Endodermal cell (in vitro differentiated cells): ENCODE measurements at regions not wholly inside any gene's neighbourhood (a gene's known extent, or its start where the extent isn't known, plus 50 kb on each side); places are given as distances from the start of the nearest gene placed in this dataset.

Experiments
- DNase-seq: peaks from one replicate; pipeline ENCODE4 v3.0.0-alpha.2; 2017
- H3K27ac ChIP-seq: 2 replicates; pipeline ENCODE4 v1.5.1; 2013; ENCODE audit warnings: mild to moderate bottlenecking, low read depth, low read length, moderate library complexity
- H3K27me3 ChIP-seq: 2 replicates; pipeline ENCODE4 v1.6.1; 2013; ENCODE audit warnings: mild to moderate bottlenecking, low read length, moderate library complexity; ENCODE audit not compliant: insufficient read depth, control insufficient read depth, poor library complexity, severe bottlenecking
- H3K36me3 ChIP-seq: 2 replicates; pipeline ENCODE4 v1.7.0; 2013; ENCODE audit warnings: mild to moderate bottlenecking, low read length, moderate library complexity; ENCODE audit not compliant: control insufficient read depth, insufficient read depth
- H3K4me1 ChIP-seq: one replicate; pipeline ENCODE4 v1.7.0; 2013; ENCODE audit warnings: low read length; ENCODE audit not compliant: control insufficient read depth, insufficient read depth
- H3K4me3 ChIP-seq: 2 replicates; pipeline ENCODE4 v1.5.1; 2013; ENCODE audit warnings: mild to moderate bottlenecking, low read length, moderate library complexity
- H3K9ac ChIP-seq: 2 replicates; pipeline ENCODE4 v1.6.1; 2013; ENCODE audit warnings: mild to moderate bottlenecking, low read length, moderate library complexity; ENCODE audit not compliant: poor library complexity, severe bottlenecking; ENCODE audit errors: extremely low read depth
- H3K9me3 ChIP-seq: 2 replicates; pipeline ENCODE4 v1.6.1; 2013; ENCODE audit warnings: mild to moderate bottlenecking, low read length, moderate library complexity; ENCODE audit not compliant: control insufficient read depth
- H3K27ac Mint-ChIP-seq: 2 replicates; pipeline ENCODE4 v1.8.0; 2020; ENCODE audit warnings: mixed read lengths
- H3K27me3 Mint-ChIP-seq: 2 replicates; pipeline ENCODE4 v1.8.0; 2021; ENCODE audit warnings: mild to moderate bottlenecking, mixed read lengths; ENCODE audit not compliant: insufficient read depth
- H3K36me3 Mint-ChIP-seq: 2 replicates; pipeline ENCODE4 v1.8.0; 2020; ENCODE audit warnings: low read depth, mixed read lengths
- H3K4me1 Mint-ChIP-seq: 2 replicates; pipeline ENCODE4 v1.8.0; 2020; ENCODE audit warnings: mixed read lengths
- H3K4me3 Mint-ChIP-seq: 2 replicates; pipeline ENCODE4 v1.8.0; 2020; ENCODE audit warnings: mild to moderate bottlenecking, moderate library complexity, mixed read lengths
- H3K9me3 Mint-ChIP-seq: 2 replicates; pipeline ENCODE4 v1.8.0; 2020; ENCODE audit warnings: mild to moderate bottlenecking, mixed read lengths
- WGBS, 2 experiments: methylation state at CpG; one replicate each; pipeline versions ENCODE4 v1.1.5 to v1.1.7; 2013; ENCODE audit warnings: missing lambda C conversion rate in 2 of 2, mixed read lengths in 1 of 2; ENCODE audit not compliant: insufficient coverage in 1 of 2, insufficient read length in 1 of 2; 5-methylcytosine and 5-hydroxymethylcytosine counted together
- TF ChIP-seq, protein P1 (sequence below): fragments of 200-600 bp; sonication (generic); conservative IDR thresholded peaks from 2 replicates; pipeline ENCODE4 v1.5.0; 2021; ENCODE audit warnings: antibody characterized with exemption, mild to moderate bottlenecking

- H3K9ac ChIP-seq = no peak overlapping the region
- Mint-ChIP-seq H3K4me1 (no peaks in the 10 kb centered on the region), H3K27me3 (no peaks in the 10 kb centered on the region), H3K9me3 (peaks cover 17% of the 10 kb centered on the region), H3K27ac (no peak overlapping the region), H3K4me3 (no peak overlapping the region), H3K36me3 (no peaks in the 10 kb centered on the region)
- 30% methylated on average over 3 of the region's 3 CpGs; no CpG with 5 or more reads in 1 of the 2 experiments for WGBS, 2 experiments
- no peaks in the 10 kb centered on the region for H3K27me3 ChIP-seq
- H3K27ac ChIP-seq = no peak overlapping the region
- no peaks in the 10 kb centered on the region for H3K36me3 ChIP-seq
- peaks cover 6% of the 10 kb centered on the region for H3K9me3 ChIP-seq
- TF ChIP-seq, protein P1, sequence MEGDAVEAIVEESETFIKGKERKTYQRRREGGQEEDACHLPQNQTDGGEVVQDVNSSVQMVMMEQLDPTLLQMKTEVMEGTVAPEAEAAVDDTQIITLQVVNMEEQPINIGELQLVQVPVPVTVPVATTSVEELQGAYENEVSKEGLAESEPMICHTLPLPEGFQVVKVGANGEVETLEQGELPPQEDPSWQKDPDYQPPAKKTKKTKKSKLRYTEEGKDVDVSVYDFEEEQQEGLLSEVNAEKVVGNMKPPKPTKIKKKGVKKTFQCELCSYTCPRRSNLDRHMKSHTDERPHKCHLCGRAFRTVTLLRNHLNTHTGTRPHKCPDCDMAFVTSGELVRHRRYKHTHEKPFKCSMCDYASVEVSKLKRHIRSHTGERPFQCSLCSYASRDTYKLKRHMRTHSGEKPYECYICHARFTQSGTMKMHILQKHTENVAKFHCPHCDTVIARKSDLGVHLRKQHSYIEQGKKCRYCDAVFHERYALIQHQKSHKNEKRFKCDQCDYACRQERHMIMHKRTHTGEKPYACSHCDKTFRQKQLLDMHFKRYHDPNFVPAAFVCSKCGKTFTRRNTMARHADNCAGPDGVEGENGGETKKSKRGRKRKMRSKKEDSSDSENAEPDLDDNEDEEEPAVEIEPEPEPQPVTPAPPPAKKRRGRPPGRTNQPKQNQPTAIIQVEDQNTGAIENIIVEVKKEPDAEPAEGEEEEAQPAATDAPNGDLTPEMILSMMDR = no peak
- H3K4me3 ChIP-seq = no peak overlapping the region
- DNase-seq = peak; percentile 20
- no peaks in the 10 kb centered on the region for H3K4me1 ChIP-seq
These were observed 491.2 kb upstream of the HS6ST1 start for GRCh38 chr2:128809880-128810279.

DNA sequence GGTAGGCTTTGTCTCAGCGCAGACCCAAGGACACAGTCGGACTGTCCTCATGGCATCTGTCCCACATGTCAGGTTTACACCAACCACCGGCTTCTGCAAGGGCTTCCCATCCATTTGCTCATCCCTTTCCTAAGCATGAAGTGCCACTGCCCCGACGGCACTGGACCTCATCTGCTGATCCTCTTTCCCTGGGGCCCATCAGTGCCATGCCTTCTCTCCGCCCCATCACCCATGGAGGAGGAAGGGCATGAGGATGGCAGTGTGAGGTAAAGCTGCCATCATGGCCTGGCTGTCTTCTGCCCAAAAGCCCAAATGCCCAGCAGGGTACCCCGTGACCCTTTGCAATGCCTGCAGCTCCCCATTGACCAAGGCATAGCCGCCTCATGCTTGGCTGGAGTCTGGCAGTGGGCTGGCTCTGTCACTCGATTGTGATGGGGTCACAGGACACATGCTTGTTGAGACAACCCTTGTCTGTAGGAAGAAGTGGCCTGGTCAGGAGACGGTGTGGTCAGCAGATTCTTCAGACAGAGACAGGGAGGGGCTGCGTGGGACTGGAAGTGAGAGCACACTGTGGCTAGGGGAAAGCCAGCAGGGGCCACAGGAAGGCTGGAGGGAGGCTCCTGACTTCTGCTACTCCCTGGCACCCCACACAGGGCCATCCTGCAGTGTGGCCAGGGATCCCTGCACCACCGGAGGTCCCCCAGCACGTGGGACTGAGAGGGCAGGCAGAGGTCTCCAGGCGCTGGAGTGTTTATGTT, 493.7 kb upstream of the HS6ST1 start:
- WGBS, 2 experiments = 95 to 100% methylated on average over 4 to 14 of the region's 14 CpGs
- Histone ChIP-seq H3K9me3 (peaks cover 4% of the 10 kb centered on the region), H3K4me1 (peaks cover 3% of the 10 kb centered on the region), H3K4me3 (no peak overlapping the region), H3K36me3 (no peaks in the 10 kb centered on the region), H3K27ac (no peak overlapping the region), H3K27me3 (no peaks in the 10 kb centered on the region), H3K9ac (no peak overlapping the region)
- peak; percentile 25 for DNase-seq
- H3K36me3 Mint-ChIP-seq = no peaks in the 10 kb centered on the region
- H3K27me3 Mint-ChIP-seq = no peaks in the 10 kb centered on the region
- TF ChIP-seq, protein P1 = no peak
- H3K4me1 Mint-ChIP-seq = peaks cover 4% of the 10 kb centered on the region
- no peak overlapping the region for H3K27ac Mint-ChIP-seq
- peaks cover 17% of the 10 kb centered on the region for H3K9me3 Mint-ChIP-seq
- H3K4me3 Mint-ChIP-seq = no peak overlapping the region

- peaks cover 15% of the 10 kb centered on the region for H3K4me1 Mint-ChIP-seq
- Histone ChIP-seq H3K4me3 (no peak overlapping the region), H3K27me3 (no peaks in the 10 kb centered on the region), H3K27ac (no peak overlapping the region), H3K9me3 (no peaks in the 10 kb centered on the region), H3K36me3 (no peaks in the 10 kb centered on the region), H3K4me1 (peaks cover 5% of the 10 kb centered on the region), H3K9ac (no peak overlapping the region)
- no peak overlapping the region for H3K27ac Mint-ChIP-seq
- no peak overlapping the region for H3K4me3 Mint-ChIP-seq
- no peaks in the 10 kb centered on the region for H3K36me3 Mint-ChIP-seq
- WGBS, 2 experiments = 91 to 95% methylated on average over 3 to 7 of the region's 7 CpGs
- peak; percentile 35 for DNase-seq
- peaks cover 13% of the 10 kb centered on the region for H3K9me3 Mint-ChIP-seq
- no peaks in the 10 kb centered on the region for H3K27me3 Mint-ChIP-seq
- TF ChIP-seq, protein P1 = no peak
These were observed 494.8 kb upstream of the HS6ST1 start for GRCh38 chr2:128813352-128814034.
